ENCODE measurements at regions not wholly inside any gene's neighbourhood (a gene's known extent, or its start where the extent isn't known, plus 50 kb on each side); places are given as distances from the start of the nearest gene placed in this dataset.

DNA sequence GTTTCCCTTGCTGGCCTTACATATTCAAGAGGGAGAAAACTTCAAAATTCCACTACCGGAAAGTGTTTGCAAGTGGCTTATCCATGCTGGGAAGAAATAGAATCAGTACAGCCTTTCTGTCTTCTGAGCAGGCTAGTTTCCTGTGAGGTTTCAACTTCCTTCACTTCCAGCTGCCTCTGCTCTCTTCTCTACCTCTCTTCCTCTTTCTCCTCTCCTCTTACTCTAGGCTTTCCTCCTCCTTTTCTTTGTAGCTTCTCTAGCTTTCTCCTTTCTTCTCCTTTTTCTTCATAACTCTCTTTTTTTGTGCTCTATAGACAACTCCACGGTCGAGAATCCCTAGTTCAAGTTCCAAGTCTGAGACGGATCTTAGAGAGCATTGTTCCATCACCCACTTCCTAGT, 421.8 kb downstream of the ETS1 start:
- Histone ChIP-seq H3K79me2 (replicated peaks; ENCODE audit: insufficient read depth, low read length) (no peaks in the 10 kb centered on the region), H3K9me3 (ENCODE audit: low read length) (no peaks in the 10 kb centered on the region), H3K9ac (ENCODE audit: low read length) (no peak overlapping the region), H3K9me2 (ENCODE audit: insufficient read depth, low read length) (no peaks in the 10 kb centered on the region), H2AFZ (ENCODE audit: low read depth, low read length) (no peak overlapping the region), H3K27me3 (ENCODE audit: insufficient read depth, low read depth, low read length) (no peaks in the 10 kb centered on the region), H3K36me3 (ENCODE audit: insufficient read depth, low read length) (no peaks in the 10 kb centered on the region), H3K4me2 (ENCODE audit: low read length) (no peak overlapping the region), H3F3A (ENCODE audit: insufficient read depth, low read length, poor library complexity, severe bottlenecking) (no peaks in the 10 kb centered on the region), H4K20me1 (ENCODE audit: insufficient read depth) (no peaks in the 10 kb centered on the region), H3K27ac (ENCODE audit: low read length) (no peak overlapping the region), H3K4me3 (ENCODE audit: low read length) (no peak overlapping the region)
- no peak for TF ChIP-seq EP300 (conservative IDR thresholded peaks at IDR 0.05; ENCODE audit: poor library complexity, severe bottlenecking)
- TF ChIP-seq, protein P1, sequence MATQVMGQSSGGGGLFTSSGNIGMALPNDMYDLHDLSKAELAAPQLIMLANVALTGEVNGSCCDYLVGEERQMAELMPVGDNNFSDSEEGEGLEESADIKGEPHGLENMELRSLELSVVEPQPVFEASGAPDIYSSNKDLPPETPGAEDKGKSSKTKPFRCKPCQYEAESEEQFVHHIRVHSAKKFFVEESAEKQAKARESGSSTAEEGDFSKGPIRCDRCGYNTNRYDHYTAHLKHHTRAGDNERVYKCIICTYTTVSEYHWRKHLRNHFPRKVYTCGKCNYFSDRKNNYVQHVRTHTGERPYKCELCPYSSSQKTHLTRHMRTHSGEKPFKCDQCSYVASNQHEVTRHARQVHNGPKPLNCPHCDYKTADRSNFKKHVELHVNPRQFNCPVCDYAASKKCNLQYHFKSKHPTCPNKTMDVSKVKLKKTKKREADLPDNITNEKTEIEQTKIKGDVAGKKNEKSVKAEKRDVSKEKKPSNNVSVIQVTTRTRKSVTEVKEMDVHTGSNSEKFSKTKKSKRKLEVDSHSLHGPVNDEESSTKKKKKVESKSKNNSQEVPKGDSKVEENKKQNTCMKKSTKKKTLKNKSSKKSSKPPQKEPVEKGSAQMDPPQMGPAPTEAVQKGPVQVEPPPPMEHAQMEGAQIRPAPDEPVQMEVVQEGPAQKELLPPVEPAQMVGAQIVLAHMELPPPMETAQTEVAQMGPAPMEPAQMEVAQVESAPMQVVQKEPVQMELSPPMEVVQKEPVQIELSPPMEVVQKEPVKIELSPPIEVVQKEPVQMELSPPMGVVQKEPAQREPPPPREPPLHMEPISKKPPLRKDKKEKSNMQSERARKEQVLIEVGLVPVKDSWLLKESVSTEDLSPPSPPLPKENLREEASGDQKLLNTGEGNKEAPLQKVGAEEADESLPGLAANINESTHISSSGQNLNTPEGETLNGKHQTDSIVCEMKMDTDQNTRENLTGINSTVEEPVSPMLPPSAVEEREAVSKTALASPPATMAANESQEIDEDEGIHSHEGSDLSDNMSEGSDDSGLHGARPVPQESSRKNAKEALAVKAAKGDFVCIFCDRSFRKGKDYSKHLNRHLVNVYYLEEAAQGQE (IDR thresholded peaks at IDR 0.05; ENCODE audit: borderline replicate concordance), result no peak
- TF ChIP-seq TAF1 (IDR thresholded peaks at IDR 0.05; ENCODE audit: low read depth), result no peak
- TF ChIP-seq POLR2AphosphoS5 (IDR thresholded peaks at IDR 0.05), result no peak
- no peak for TF ChIP-seq EZH2 (IDR thresholded peaks at IDR 0.05; ENCODE audit: borderline replicate concordance, insufficient read depth, low read length, poor library complexity, severe bottlenecking)
- TF ChIP-seq, protein P2, sequence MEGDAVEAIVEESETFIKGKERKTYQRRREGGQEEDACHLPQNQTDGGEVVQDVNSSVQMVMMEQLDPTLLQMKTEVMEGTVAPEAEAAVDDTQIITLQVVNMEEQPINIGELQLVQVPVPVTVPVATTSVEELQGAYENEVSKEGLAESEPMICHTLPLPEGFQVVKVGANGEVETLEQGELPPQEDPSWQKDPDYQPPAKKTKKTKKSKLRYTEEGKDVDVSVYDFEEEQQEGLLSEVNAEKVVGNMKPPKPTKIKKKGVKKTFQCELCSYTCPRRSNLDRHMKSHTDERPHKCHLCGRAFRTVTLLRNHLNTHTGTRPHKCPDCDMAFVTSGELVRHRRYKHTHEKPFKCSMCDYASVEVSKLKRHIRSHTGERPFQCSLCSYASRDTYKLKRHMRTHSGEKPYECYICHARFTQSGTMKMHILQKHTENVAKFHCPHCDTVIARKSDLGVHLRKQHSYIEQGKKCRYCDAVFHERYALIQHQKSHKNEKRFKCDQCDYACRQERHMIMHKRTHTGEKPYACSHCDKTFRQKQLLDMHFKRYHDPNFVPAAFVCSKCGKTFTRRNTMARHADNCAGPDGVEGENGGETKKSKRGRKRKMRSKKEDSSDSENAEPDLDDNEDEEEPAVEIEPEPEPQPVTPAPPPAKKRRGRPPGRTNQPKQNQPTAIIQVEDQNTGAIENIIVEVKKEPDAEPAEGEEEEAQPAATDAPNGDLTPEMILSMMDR (IDR thresholded peaks at IDR 0.05; ENCODE audit: poor library complexity, severe bottlenecking), result no peak
- TF ChIP-seq MXI1 (conservative IDR thresholded peaks at IDR 0.05; ENCODE audit: poor library complexity, severe bottlenecking), result no peak
- no peak for TF ChIP-seq RAD21 (conservative IDR thresholded peaks at IDR 0.05)
- TF ChIP-seq SMC3 (conservative IDR thresholded peaks at IDR 0.05; ENCODE audit: poor library complexity), result no peak

DNA sequence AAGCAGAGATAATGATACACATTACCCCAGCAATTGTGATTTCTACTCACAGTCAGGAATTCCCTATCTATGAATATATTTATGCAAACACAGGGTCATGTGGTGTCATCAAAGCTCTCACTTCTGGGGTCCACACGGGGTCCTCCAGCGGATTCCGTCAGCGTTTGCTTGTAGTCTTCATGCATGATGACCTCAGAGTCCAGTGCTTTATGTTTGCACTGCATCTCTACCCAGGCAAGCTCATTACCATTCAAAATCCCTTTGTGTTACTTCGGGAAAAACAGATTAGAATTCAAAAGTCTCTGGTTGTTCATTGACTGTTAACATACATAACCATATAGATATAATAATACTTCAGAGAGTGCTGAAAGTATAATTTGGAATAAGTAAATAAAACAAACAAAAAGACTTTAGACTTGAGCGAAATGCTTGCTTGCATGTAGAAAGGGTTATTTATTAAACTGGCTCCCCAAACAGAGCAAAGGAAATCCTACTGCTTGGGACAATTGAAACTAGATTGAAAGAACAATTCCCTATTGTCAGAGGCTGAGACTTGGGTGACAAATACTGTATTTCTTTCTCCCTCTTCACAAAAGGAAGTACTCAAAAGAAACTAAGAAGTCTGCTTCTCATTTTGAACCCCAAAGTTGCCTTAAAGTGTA, 423.1 kb downstream of the ETS1 start:
- no peak for TF ChIP-seq EP300 (conservative IDR thresholded peaks at IDR 0.05; ENCODE audit: poor library complexity, severe bottlenecking)
- TF ChIP-seq, protein P2 (IDR thresholded peaks at IDR 0.05; ENCODE audit: poor library complexity, severe bottlenecking), result no peak
- TF ChIP-seq TAF1 (IDR thresholded peaks at IDR 0.05; ENCODE audit: low read depth), result no peak
- no peak for TF ChIP-seq SMC3 (conservative IDR thresholded peaks at IDR 0.05; ENCODE audit: poor library complexity)
- TF ChIP-seq EZH2 (IDR thresholded peaks at IDR 0.05; ENCODE audit: borderline replicate concordance, insufficient read depth, low read length, poor library complexity, severe bottlenecking), result no peak
- TF ChIP-seq MXI1 (conservative IDR thresholded peaks at IDR 0.05; ENCODE audit: poor library complexity, severe bottlenecking), result no peak
- TF ChIP-seq RAD21 (conservative IDR thresholded peaks at IDR 0.05), result no peak
- TF ChIP-seq, protein P1 (IDR thresholded peaks at IDR 0.05; ENCODE audit: borderline replicate concordance), result no peak
- TF ChIP-seq POLR2AphosphoS5 (IDR thresholded peaks at IDR 0.05), result no peak
- Histone ChIP-seq H3K36me3 (ENCODE audit: insufficient read depth, low read length) (no peaks in the 10 kb centered on the region), H3K27me3 (ENCODE audit: insufficient read depth, low read depth, low read length) (no peaks in the 10 kb centered on the region), H2AFZ (ENCODE audit: low read depth, low read length) (no peak overlapping the region), H3K9ac (ENCODE audit: low read length) (no peak overlapping the region), H3F3A (ENCODE audit: insufficient read depth, low read length, poor library complexity, severe bottlenecking) (no peaks in the 10 kb centered on the region), H3K4me3 (ENCODE audit: low read length) (no peak overlapping the region), H3K9me3 (ENCODE audit: low read length) (no peaks in the 10 kb centered on the region), H3K4me2 (ENCODE audit: low read length) (no peak overlapping the region), H3K9me2 (ENCODE audit: insufficient read depth, low read length) (no peaks in the 10 kb centered on the region), H4K20me1 (ENCODE audit: insufficient read depth) (no peaks in the 10 kb centered on the region), H3K27ac (ENCODE audit: low read length) (no peak overlapping the region), H3K79me2 (replicated peaks; ENCODE audit: insufficient read depth, low read length) (no peaks in the 10 kb centered on the region)
